HG02885 (cell line): ENCODE measurements at regions not wholly inside any gene's neighbourhood (a gene's known extent, or its start where the extent isn't known, plus 50 kb on each side); places are given as distances from the start of the nearest gene placed in this dataset.
"Not testable (repeated sequence)": the region's sequence is repeated elsewhere in the genome, so short reads cannot be mapped to it uniquely, and the experiment has no call there.

Experiments used
- ATAC-seq: cut with Tn5 transposase; IDR thresholded peaks from one replicate; pipeline ENCODE4 v1.9.1; 2021; ENCODE audit warnings: mild to moderate bottlenecking; ENCODE audit not compliant: unreplicated experiment, poor library complexity

DNA sequence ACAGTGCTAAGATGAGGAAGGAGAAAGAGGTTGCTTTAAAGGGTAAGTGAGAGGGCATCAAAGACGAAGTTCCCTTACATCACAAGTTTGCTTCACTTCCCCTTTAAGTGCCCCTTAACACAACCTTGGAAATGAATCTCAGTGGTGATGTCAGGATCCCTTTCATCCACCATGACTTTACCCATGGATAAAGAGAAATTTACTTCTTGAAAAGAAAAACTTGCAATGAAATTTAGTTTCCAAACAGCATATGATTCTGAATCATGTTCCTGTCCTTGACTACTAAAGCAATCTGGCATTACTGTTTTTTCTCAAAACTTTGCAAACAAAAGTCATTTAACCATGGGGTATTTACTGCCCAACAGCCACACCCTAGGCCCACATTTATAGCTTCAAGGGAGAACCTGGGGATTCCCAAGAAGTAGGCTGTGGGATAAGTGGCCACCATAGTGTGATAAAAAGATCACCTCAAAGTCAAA is 135.9 kb downstream of the ITGB8 start:
- peak; percentile 62 for ATAC-seq

GRCh38 chr7:20470082-20470481 is 139.4 kb downstream of the ITGB8 start:
- no peak for ATAC-seq

GRCh38 chr7:20470726-20471125 is 140.0 kb downstream of the ITGB8 start:
- ATAC-seq = no peak

- no peak for ATAC-seq
Observed at GRCh38 chr7:20474249-20474648, 141.2 kb upstream of the ABCB5 start.

- ATAC-seq = no peak
Observed at GRCh38 chr7:20475756-20476155, 139.7 kb upstream of the ABCB5 start.

DNA sequence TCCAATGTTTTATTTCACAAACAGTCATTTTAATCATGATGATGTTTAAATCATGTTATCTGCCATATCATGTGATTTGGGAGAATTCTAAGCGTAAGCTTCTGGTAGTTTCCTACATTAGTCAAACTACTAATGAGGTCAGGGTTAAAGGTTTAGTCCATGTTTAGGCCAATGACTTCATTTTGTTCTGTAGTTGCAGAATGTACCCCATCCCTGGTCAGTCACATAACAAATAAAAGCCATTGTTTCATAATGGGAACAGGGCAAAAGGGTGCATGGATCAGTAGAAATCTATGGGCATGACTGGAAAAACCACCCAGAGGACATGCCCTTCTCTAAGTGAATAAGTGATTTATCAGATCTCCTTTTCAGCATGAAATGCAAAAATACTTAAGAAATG is 138.4 kb upstream of the ABCB5 start:
- ATAC-seq = no peak

DNA sequence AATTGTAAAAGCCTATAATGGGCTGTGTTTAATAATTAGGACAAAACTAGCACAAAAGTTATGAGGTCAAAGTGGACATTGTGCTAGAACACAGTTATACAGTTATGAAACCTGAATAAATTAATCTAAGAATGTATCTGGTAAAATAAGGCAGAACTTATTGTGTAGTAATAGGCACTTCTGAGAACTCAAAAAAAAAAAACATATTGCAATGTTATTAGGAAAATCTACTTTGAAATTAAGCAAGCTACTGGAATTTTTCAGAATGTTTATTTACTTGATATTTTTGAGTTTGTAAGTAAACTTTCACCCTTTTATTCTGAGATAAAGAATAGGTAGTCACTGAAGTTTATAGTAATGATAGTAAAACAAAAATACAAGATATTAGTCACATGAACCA is 135.8 kb upstream of the ABCB5 start:
- ATAC-seq = no peak

GRCh38 chr7:20482071-20482470 is 133.4 kb upstream of the ABCB5 start:
- no peak for ATAC-seq

GRCh38 chr7:20484356-20484755 is 131.1 kb upstream of the ABCB5 start:
- no peak for ATAC-seq

GRCh38 chr7:20488850-20489249 is 126.6 kb upstream of the ABCB5 start:
- ATAC-seq = no peak

DNA sequence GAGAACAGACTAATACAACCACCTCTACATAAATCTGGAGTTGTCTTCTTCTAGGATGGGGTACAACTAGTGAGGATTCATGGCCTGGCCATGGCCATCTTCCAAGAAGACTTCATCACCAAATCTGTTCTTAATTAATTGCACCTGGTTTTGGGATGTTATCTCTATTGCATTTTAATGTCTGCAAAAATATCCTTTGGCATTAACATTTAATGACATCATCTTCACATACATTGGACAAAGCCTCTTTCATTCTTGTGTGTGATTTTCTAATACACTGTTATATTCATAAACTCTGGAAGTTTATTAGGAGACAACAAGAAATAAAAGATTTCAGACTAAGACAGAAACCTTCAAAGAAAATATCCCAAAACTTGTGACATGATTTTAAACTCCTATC is 124.2 kb upstream of the ABCB5 start:
- no peak for ATAC-seq

DNA sequence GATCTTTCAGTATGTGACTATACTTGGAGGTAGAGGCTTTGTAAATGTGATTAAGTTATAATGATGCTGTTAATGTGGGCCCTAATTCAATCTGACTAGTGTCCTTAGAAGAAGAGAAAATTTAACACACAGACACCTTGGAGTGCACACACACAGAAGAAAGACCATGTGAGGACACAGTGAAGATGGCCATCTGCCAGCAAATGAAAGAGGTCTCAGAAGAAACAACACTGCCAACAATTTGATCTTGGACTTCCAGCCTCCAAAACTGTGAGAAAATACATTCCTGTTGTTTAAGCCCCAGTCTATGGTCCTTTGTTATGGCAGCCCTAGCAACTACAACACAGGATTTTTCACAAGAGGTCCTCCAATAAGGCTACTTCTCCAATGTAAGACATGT is 120.9 kb upstream of the ABCB5 start:
- ATAC-seq = no peak

- not testable (repeated sequence) for ATAC-seq
Observed at GRCh38 chr7:20501473-20501872, 114.0 kb upstream of the ABCB5 start.

DNA sequence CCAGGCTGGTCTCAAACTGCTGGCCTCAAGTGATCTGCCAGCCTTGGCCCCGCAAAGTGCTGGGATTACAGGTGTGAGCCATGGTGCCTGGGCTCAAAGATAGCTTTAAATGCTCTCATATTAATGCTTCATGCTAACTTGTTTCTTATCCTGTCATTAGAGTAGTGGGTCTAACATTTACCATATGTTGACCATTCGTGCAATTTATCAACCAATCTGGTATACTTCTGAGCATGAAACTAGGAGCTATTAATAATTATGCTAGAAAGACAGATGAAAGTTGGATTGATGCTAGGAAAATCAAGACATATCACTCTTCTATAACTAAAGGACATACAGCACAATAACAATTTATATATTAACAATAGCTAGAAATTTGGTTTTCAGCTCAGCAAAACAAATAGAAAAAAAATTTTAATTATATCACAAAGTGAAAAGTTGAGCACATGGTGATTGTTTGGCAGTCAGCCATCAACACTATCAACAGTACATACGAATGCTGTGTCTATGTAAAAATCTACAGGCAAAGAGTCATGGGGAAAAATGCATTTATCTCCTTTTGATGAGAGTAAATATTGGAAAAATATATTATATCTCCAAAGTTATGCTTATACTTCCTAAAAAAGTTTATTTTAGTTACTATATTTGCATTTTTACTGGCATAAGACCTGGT is 112.1 kb upstream of the ABCB5 start:
- ATAC-seq = no peak

GRCh38 chr7:20504060-20504459 is 111.4 kb upstream of the ABCB5 start:
- ATAC-seq = no peak

DNA sequence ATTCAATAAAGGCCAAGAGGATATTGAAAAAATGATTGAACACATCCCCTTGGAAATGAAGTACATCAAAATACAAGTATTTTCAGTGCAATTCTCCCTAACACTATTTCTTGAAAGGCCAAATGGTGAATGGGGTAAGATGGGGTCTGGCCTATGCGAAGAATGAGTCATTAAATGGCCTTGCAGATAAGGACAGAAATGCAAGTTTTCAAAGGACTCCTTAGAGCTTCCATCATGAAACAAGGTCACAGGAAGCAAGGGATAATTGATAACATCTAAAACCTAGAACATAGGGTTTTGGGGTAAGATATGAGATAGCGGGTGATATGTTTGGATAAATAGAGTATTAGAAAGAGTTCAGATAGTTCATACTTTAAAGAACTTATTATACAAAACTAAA is 109.3 kb upstream of the ABCB5 start:
- ATAC-seq = no peak

- ATAC-seq = no peak
Observed at GRCh38 chr7:20507157-20507556, 108.3 kb upstream of the ABCB5 start.

DNA sequence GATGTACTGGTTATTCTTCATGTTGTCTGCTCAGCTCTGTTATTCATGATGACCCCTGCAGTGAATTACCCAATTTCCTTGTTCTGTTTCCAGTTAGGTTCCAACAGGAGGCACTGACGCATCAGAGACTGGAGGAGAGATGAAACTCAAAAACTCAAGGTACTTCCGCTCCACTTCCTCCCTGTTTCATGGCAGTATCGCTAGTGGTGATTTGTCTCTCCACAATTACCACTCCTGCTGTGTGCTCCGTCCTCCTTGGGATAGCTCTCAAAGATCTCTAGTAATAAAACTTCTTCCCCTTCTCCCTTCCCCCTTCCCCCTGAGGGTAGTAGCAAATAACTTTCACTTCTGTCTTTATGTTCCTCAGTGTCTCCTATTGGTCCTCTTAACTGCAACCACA is 107.4 kb upstream of the ABCB5 start:
- ATAC-seq = no peak

- ATAC-seq = no peak
Observed at GRCh38 chr7:20509892-20510572, 105.4 kb upstream of the ABCB5 start.

- ATAC-seq = no peak
Observed at GRCh38 chr7:20510573-20510900, 104.9 kb upstream of the ABCB5 start.

- no peak for ATAC-seq
Observed at GRCh38 chr7:20513341-20513740, 102.1 kb upstream of the ABCB5 start.

GRCh38 chr7:20513897-20514296 is 101.6 kb upstream of the ABCB5 start:
- no peak for ATAC-seq
